ENCODE measurements at regions not wholly inside any gene's neighbourhood (a gene's known extent, or its start where the extent isn't known, plus 50 kb on each side); places are given as distances from the start of the nearest gene placed in this dataset.

DNA sequence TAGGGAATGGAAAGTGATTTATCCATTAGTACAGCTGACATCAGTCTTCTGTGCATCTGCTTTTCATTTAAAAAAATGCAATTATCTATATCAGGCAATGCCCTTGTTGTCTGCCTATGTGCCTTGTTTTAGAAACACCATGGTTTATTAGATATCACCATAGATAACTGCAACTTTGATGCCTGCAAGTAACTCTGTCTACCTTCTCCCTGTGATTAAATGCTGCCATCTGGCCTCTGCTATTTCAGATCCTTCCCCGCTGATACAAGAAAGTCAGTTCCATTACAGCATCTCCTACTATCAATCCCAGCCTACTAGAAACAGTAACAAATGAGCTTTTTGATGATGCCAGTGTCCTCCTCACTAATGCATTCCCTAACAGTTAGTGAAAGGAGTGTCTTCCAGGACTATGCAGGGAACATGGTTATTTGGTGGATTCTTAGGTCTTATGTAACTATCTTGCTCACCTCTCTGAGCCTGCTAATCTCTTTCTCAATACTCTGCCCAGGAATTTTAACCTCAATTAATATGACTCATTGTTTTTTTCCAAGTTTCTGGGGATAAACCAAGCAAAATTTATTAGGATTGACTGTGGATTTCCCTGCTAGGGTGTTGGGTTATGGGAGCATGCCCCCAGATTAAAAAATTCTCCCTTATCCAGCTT lies 444.9 kb downstream of the RAPGEF2 start:
- H3K4me3 ChIP-seq (ENCODE audit: low read length), result no peak overlapping the region
- WGBS (ENCODE audit: insufficient coverage, insufficient read length), result no CpG with 5 or more reads among the region's 1 CpG

GRCh38 chr4:159549098-159549518 lies 446.2 kb downstream of the RAPGEF2 start:
- Histone ChIP-seq H3K9me3 (ENCODE audit: control insufficient read depth, insufficient read depth, low read length) (no peaks in the 10 kb centered on the region), H3K4me3 (ENCODE audit: low read length) (no peak overlapping the region), H3K27me3 (ENCODE audit: control insufficient read depth, insufficient read depth, low read length) (no peaks in the 10 kb centered on the region), H3K36me3 (ENCODE audit: control insufficient read depth, insufficient read depth, low read length) (no peaks in the 10 kb centered on the region), H3K4me1 (ENCODE audit: control insufficient read depth, insufficient read depth, low read length) (no peaks in the 10 kb centered on the region), H3K27ac (ENCODE audit: low read length) (no peak overlapping the region)
- DNase-seq (ENCODE audit: low read depth, low spot score), result no peak
- 100% methylated on average over 1 of the region's 2 CpGs for WGBS (ENCODE audit: insufficient coverage, insufficient read length)

More for the DNA sequence above, 444.9 kb downstream of the RAPGEF2 start:
- Histone ChIP-seq H3K36me3 (ENCODE audit: control insufficient read depth, insufficient read depth, low read length) (no peaks in the 10 kb centered on the region), H3K27ac (ENCODE audit: low read length) (no peak overlapping the region), H3K9me3 (ENCODE audit: control insufficient read depth, insufficient read depth, low read length) (no peaks in the 10 kb centered on the region), H3K4me1 (ENCODE audit: control insufficient read depth, insufficient read depth, low read length) (no peaks in the 10 kb centered on the region), H3K27me3 (ENCODE audit: control insufficient read depth, insufficient read depth, low read length) (no peaks in the 10 kb centered on the region)
- DNase-seq (ENCODE audit: low read depth, low spot score), result no peak

DNA sequence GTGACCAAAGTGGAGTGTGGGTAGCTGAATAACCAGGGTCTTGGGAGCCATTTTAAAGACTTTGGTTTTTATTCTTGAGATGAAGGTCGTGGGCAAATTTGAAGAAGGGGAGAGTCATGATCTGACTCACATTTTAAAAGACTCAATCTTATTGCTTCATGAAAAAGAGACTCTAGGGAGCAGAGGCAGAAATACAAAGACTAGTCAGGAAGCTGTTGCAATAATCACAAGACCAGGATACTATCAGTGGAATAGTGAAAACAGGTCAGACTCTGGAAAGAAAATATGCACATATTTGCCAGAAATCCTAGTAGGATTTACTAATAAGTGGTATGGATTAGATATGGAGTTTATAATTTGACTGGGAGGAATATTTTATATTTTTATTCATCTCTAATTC lies 448.4 kb downstream of the RAPGEF2 start:
- H3K36me3 ChIP-seq (ENCODE audit: control insufficient read depth, insufficient read depth, low read length), result no peaks in the 10 kb centered on the region
- no CpG with 5 or more reads among the region's 1 CpG for WGBS (ENCODE audit: insufficient coverage, insufficient read length)
- no peak overlapping the region for H3K27ac ChIP-seq (ENCODE audit: low read length)
- H3K27me3 ChIP-seq (ENCODE audit: control insufficient read depth, insufficient read depth, low read length), result no peaks in the 10 kb centered on the region
- DNase-seq (ENCODE audit: low read depth, low spot score), result no peak
- no peaks in the 10 kb centered on the region for H3K4me1 ChIP-seq (ENCODE audit: control insufficient read depth, insufficient read depth, low read length)
- H3K4me3 ChIP-seq (ENCODE audit: low read length), result no peak overlapping the region
- no peaks in the 10 kb centered on the region for H3K9me3 ChIP-seq (ENCODE audit: control insufficient read depth, insufficient read depth, low read length)

GRCh38 chr4:159552979-159553768 lies 450.3 kb downstream of the RAPGEF2 start:
- no peaks in the 10 kb centered on the region for H3K4me1 ChIP-seq (ENCODE audit: control insufficient read depth, insufficient read depth, low read length)
- DNase-seq (ENCODE audit: low read depth, low spot score), result no peak
- no peaks in the 10 kb centered on the region for H3K27me3 ChIP-seq (ENCODE audit: control insufficient read depth, insufficient read depth, low read length)
- no CpG with 5 or more reads among the region's 4 CpGs for WGBS (ENCODE audit: insufficient coverage, insufficient read length)
- no peak overlapping the region for H3K27ac ChIP-seq (ENCODE audit: low read length)
- H3K9me3 ChIP-seq (ENCODE audit: control insufficient read depth, insufficient read depth, low read length), result no peaks in the 10 kb centered on the region
- H3K4me3 ChIP-seq (ENCODE audit: low read length), result no peak overlapping the region
- H3K36me3 ChIP-seq (ENCODE audit: control insufficient read depth, insufficient read depth, low read length), result no peaks in the 10 kb centered on the region

DNA sequence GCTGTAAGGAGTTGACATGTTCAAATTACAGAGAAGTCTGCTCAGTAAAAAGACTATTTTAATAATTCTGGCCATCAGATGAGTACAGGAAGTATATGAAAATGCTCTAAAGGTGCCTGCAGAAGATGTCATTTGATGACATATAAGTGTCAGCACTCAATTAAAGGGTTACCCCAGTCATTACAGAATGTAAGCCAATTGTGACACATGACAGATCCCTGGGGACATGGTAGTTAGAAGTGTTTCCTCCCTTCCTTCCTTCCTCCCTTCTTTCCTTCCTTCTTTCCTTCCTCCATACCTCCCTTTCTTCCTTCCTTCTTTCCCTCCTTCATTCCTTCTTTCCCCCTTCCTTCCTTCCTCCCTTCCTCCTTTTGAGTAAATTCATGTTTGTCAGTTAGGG lies 453.0 kb downstream of the RAPGEF2 start:
- Histone ChIP-seq H3K36me3 (ENCODE audit: control insufficient read depth, insufficient read depth, low read length) (no peaks in the 10 kb centered on the region), H3K27me3 (ENCODE audit: control insufficient read depth, insufficient read depth, low read length) (no peaks in the 10 kb centered on the region), H3K9me3 (ENCODE audit: control insufficient read depth, insufficient read depth, low read length) (no peaks in the 10 kb centered on the region), H3K4me1 (ENCODE audit: control insufficient read depth, insufficient read depth, low read length) (no peaks in the 10 kb centered on the region), H3K4me3 (ENCODE audit: low read length) (no peak overlapping the region), H3K27ac (ENCODE audit: low read length) (no peak overlapping the region)
- DNase-seq (ENCODE audit: low read depth, low spot score), result no peak

DNA sequence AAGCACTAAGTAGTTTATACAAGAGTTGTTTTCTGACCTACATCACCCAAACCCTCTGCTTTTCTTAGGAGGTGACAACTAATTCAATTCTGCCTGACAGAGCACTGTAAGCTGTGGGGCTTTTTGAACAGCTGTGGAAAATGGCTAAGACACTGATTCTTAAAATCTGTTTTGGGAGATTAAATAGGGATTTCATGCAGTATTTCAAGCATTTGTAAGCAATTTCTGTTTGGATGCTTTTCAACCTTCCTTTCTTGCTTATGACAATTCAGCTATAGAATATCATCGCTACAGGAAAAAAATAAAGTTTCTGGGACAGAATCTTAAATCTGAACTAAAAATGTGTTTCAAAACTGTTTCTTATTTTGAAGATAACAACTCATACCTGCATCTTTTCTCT lies 459.5 kb downstream of the RAPGEF2 start:
- WGBS (ENCODE audit: insufficient coverage, insufficient read length), result no CpG with 5 or more reads among the region's 1 CpG
- Histone ChIP-seq H3K9me3 (ENCODE audit: control insufficient read depth, insufficient read depth, low read length) (no peaks in the 10 kb centered on the region), H3K27me3 (ENCODE audit: control insufficient read depth, insufficient read depth, low read length) (no peaks in the 10 kb centered on the region), H3K36me3 (ENCODE audit: control insufficient read depth, insufficient read depth, low read length) (no peaks in the 10 kb centered on the region), H3K4me1 (ENCODE audit: control insufficient read depth, insufficient read depth, low read length) (no peaks in the 10 kb centered on the region), H3K4me3 (ENCODE audit: low read length) (no peak overlapping the region), H3K27ac (ENCODE audit: low read length) (no peak overlapping the region)
- DNase-seq (ENCODE audit: low read depth, low spot score), result no peak

- Histone ChIP-seq H3K27me3 (ENCODE audit: control insufficient read depth, insufficient read depth, low read length) (no peaks in the 10 kb centered on the region), H3K4me3 (ENCODE audit: low read length) (no peak overlapping the region), H3K9me3 (ENCODE audit: control insufficient read depth, insufficient read depth, low read length) (no peaks in the 10 kb centered on the region), H3K36me3 (ENCODE audit: control insufficient read depth, insufficient read depth, low read length) (no peaks in the 10 kb centered on the region), H3K4me1 (ENCODE audit: control insufficient read depth, insufficient read depth, low read length) (no peaks in the 10 kb centered on the region), H3K27ac (ENCODE audit: low read length) (no peak overlapping the region)
- no CpG with 5 or more reads among the region's 1 CpG for whole genome bisulfite sequencing (ENCODE audit: insufficient coverage, insufficient read length)
- no peak for DNase-seq (ENCODE audit: low read depth, low spot score)
Observed at GRCh38 chr4:159563257-159563656, 460.4 kb downstream of the RAPGEF2 start.

GRCh38 chr4:159564615-159565014 lies 461.7 kb downstream of the RAPGEF2 start:
- Histone ChIP-seq H3K9me3 (ENCODE audit: control insufficient read depth, insufficient read depth, low read length) (no peaks in the 10 kb centered on the region), H3K27ac (ENCODE audit: low read length) (no peak overlapping the region), H3K27me3 (ENCODE audit: control insufficient read depth, insufficient read depth, low read length) (no peaks in the 10 kb centered on the region), H3K36me3 (ENCODE audit: control insufficient read depth, insufficient read depth, low read length) (no peaks in the 10 kb centered on the region), H3K4me3 (ENCODE audit: low read length) (no peak overlapping the region), H3K4me1 (ENCODE audit: control insufficient read depth, insufficient read depth, low read length) (no peaks in the 10 kb centered on the region)
- no CpG with 5 or more reads among the region's 5 CpGs for WGBS (ENCODE audit: insufficient coverage, insufficient read length)
- DNase-seq (ENCODE audit: low read depth, low spot score), result no peak

DNA sequence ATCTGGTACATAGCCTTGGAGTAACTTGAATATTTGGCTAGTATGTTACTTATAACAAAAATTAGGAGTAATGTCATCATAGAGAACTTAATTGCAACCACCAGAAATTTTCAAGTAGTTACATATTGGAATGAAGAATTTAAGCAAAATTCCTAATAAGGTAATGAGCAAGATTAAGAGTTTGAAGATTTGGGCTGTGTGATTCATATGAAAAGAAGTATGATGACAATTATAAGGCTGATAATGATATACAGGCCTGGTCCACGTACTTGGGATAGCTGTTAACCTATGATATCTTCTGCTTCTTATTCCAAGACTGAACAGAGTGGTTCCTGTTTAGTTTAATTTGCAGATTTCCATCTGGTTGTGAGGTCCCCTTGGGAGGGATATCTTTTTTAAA lies 463.9 kb downstream of the RAPGEF2 start:
- Histone ChIP-seq H3K36me3 (ENCODE audit: control insufficient read depth, insufficient read depth, low read length) (no peaks in the 10 kb centered on the region), H3K4me3 (ENCODE audit: low read length) (no peak overlapping the region), H3K9me3 (ENCODE audit: control insufficient read depth, insufficient read depth, low read length) (no peaks in the 10 kb centered on the region), H3K4me1 (ENCODE audit: control insufficient read depth, insufficient read depth, low read length) (no peaks in the 10 kb centered on the region), H3K27ac (ENCODE audit: low read length) (no peak overlapping the region), H3K27me3 (ENCODE audit: control insufficient read depth, insufficient read depth, low read length) (no peaks in the 10 kb centered on the region)
- no CpG with 5 or more reads among the region's 1 CpG for WGBS (ENCODE audit: insufficient coverage, insufficient read length)
- no peak for DNase-seq (ENCODE audit: low read depth, low spot score)

- no peak for DNase-seq (ENCODE audit: low read depth, low spot score)
- H3K9me3 ChIP-seq (ENCODE audit: control insufficient read depth, insufficient read depth, low read length), result no peaks in the 10 kb centered on the region
- H3K36me3 ChIP-seq (ENCODE audit: control insufficient read depth, insufficient read depth, low read length), result no peaks in the 10 kb centered on the region
- no peak overlapping the region for H3K27ac ChIP-seq (ENCODE audit: low read length)
- H3K27me3 ChIP-seq (ENCODE audit: control insufficient read depth, insufficient read depth, low read length), result no peaks in the 10 kb centered on the region
- no peak overlapping the region for H3K4me3 ChIP-seq (ENCODE audit: low read length)
- no CpG with 5 or more reads among the region's 2 CpGs for WGBS (ENCODE audit: insufficient coverage, insufficient read length)
- H3K4me1 ChIP-seq (ENCODE audit: control insufficient read depth, insufficient read depth, low read length), result no peaks in the 10 kb centered on the region
Observed at GRCh38 chr4:159577241-159577640, 474.4 kb downstream of the RAPGEF2 start.

GRCh38 chr4:159582685-159583084 lies 479.8 kb downstream of the RAPGEF2 start:
- no peaks in the 10 kb centered on the region for H3K4me1 ChIP-seq (ENCODE audit: control insufficient read depth, insufficient read depth, low read length)
- no peak for DNase-seq (ENCODE audit: low read depth, low spot score)
- peaks cover 2% of the 10 kb centered on the region; the same call in 1 of the 2 replicates for H3K9me3 ChIP-seq (ENCODE audit: control insufficient read depth, insufficient read depth, low read length)
- H3K36me3 ChIP-seq (ENCODE audit: control insufficient read depth, insufficient read depth, low read length), result no peaks in the 10 kb centered on the region
- no peak overlapping the region for H3K4me3 ChIP-seq (ENCODE audit: low read length)
- H3K27ac ChIP-seq (ENCODE audit: low read length), result no peak overlapping the region
- no peaks in the 10 kb centered on the region for H3K27me3 ChIP-seq (ENCODE audit: control insufficient read depth, insufficient read depth, low read length)

Data from iPS DF 6.9 (cell line).